ENCODE measurements at regions not wholly inside any gene's neighbourhood (a gene's known extent, or its start where the extent isn't known, plus 50 kb on each side); places are given as distances from the start of the nearest gene placed in this dataset.
"Not testable (repeated sequence)": the region's sequence is repeated elsewhere in the genome, so short reads cannot be mapped to it uniquely, and the experiment has no call there.

GRCh38 chr3:22691856-22692628 lies 511.1 kb upstream of the UBE2E2 start:
- intact Hi-C loops (cut with micrococcal nuclease) = no loop called here
- no peak overlapping the region for H3K27ac ChIP-seq (ENCODE audit: low read depth, low read length)
- Mint-ChIP-seq H3K4me3 (no peak overlapping the region), H3K36me3 (no peaks in the 10 kb centered on the region), H3K27ac (no peak overlapping the region), H3K27me3 (no peaks in the 10 kb centered on the region), H3K4me1 (no peaks in the 10 kb centered on the region), H3K9me3 (peaks cover 2 to 11% (median 3%) of the 10 kb centered on the region in 8 donors)
- no peaks in the 10 kb centered on the region for H3K36me3 ChIP-seq (ENCODE audit: insufficient read depth, low read length)
- H3K27me3 ChIP-seq (ENCODE audit: insufficient read depth, low read length) = no peaks in the 10 kb centered on the region
- CTCF ChIA-PET (ENCODE audit: partially characterized antibody) = no interaction called here
- no peak overlapping the region for H3K4me3 ChIP-seq (ENCODE audit: low read length in 2 of 2)
- no peaks in the 10 kb centered on the region for H3K4me1 ChIP-seq (ENCODE audit: insufficient read depth, low read length)
- no peaks in the 10 kb centered on the region for H3K9me3 ChIP-seq (ENCODE audit: control insufficient read depth in 1 of 2, low read length in 2 of 2)
- POLR2A ChIA-PET (ENCODE audit: partially characterized antibody) = no interaction called here
- no peak for DNase-seq

- CTCF ChIA-PET (ENCODE audit: partially characterized antibody) = no interaction called here
- Histone ChIP-seq H3K27ac (ENCODE audit: low read depth, low read length) (no peak overlapping the region), H3K4me3 (ENCODE audit: low read length in 2 of 2) (no peak overlapping the region), H3K4me1 (ENCODE audit: insufficient read depth, low read length) (no peaks in the 10 kb centered on the region), H3K36me3 (ENCODE audit: insufficient read depth, low read length) (no peaks in the 10 kb centered on the region), H3K27me3 (ENCODE audit: insufficient read depth, low read length) (no peaks in the 10 kb centered on the region), H3K9me3 (ENCODE audit: control insufficient read depth in 1 of 2, low read length in 2 of 2) (no peaks in the 10 kb centered on the region)
- no peak for DNase-seq
- Mint-ChIP-seq H3K27ac (no peak overlapping the region), H3K9me3 (peaks cover 1 to 11% (median 4%) of the 10 kb centered on the region in 8 donors), H3K4me1 (no peaks in the 10 kb centered on the region), H3K36me3 (no peaks in the 10 kb centered on the region), H3K4me3 (no peak overlapping the region), H3K27me3 (no peaks in the 10 kb centered on the region)
- POLR2A ChIA-PET (ENCODE audit: partially characterized antibody) = no interaction called here
- intact Hi-C loops (cut with micrococcal nuclease) = no loop called here
Observed at GRCh38 chr3:22700876-22701275, 502.3 kb upstream of the UBE2E2 start.

DNA sequence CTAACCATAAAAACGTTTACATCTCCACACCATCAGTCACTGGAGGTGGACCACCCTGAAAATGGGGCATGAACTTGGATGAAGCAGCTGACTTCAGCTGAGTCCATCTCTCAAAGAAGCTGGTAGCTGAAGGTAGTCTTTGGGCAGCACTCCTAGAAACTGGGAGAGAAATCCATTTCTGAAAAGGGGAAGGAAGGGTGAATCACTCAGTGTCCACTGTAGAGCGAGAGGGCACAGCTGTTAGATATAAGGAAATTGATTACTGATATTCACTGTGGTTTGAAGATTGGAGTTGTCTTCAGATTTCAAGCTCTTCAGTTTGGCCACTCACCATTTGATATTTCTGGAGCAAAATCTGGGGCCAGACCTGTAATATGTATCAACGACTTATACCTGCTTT lies 499.0 kb upstream of the UBE2E2 start:
- Histone ChIP-seq H3K27ac (ENCODE audit: low read depth, low read length) (no peak overlapping the region), H3K9me3 (ENCODE audit: control insufficient read depth in 1 of 2, low read length in 2 of 2) (no peaks in the 10 kb centered on the region), H3K4me3 (ENCODE audit: low read length in 2 of 2) (no peak overlapping the region), H3K4me1 (ENCODE audit: insufficient read depth, low read length) (no peaks in the 10 kb centered on the region), H3K36me3 (ENCODE audit: insufficient read depth, low read length) (no peaks in the 10 kb centered on the region), H3K27me3 (ENCODE audit: insufficient read depth, low read length) (no peaks in the 10 kb centered on the region)
- peaks cover 3 to 19% (median 8%) of the 10 kb centered on the region in 8 donors for H3K9me3 Mint-ChIP-seq
- no peaks in the 10 kb centered on the region for H3K36me3 Mint-ChIP-seq
- ChIA-PET CTCF (ENCODE audit: partially characterized antibody) (no interaction called here), POLR2A (ENCODE audit: partially characterized antibody) (no interaction called here)
- intact Hi-C loops (cut with micrococcal nuclease) = no loop called here
- no peaks in the 10 kb centered on the region for H3K27me3 Mint-ChIP-seq
- no peak overlapping the region for H3K27ac Mint-ChIP-seq
- H3K4me1 Mint-ChIP-seq = no peaks in the 10 kb centered on the region
- H3K4me3 Mint-ChIP-seq = no peak overlapping the region
- DNase-seq = no peak

- POLR2A ChIA-PET (ENCODE audit: partially characterized antibody) = no interaction called here
- intact Hi-C loops (cut with micrococcal nuclease) = no loop called here
- Histone ChIP-seq H3K27me3 (ENCODE audit: insufficient read depth, low read length) (no peaks in the 10 kb centered on the region), H3K36me3 (ENCODE audit: insufficient read depth, low read length) (no peaks in the 10 kb centered on the region), H3K27ac (ENCODE audit: low read depth, low read length) (no peak overlapping the region), H3K4me3 (ENCODE audit: low read length in 2 of 2) (no peak overlapping the region), H3K4me1 (ENCODE audit: insufficient read depth, low read length) (no peaks in the 10 kb centered on the region), H3K9me3 (ENCODE audit: control insufficient read depth in 1 of 2, low read length in 2 of 2) (no peaks in the 10 kb centered on the region)
- H3K27ac Mint-ChIP-seq = no peak overlapping the region
- CTCF ChIA-PET (ENCODE audit: partially characterized antibody) = no interaction called here
- H3K27me3 Mint-ChIP-seq = no peaks in the 10 kb centered on the region
- DNase-seq = no peak
- H3K36me3 Mint-ChIP-seq = no peaks in the 10 kb centered on the region
- H3K4me3 Mint-ChIP-seq = no peak overlapping the region
- H3K9me3 Mint-ChIP-seq = peaks cover 4 to 25% (median 10%) of the 10 kb centered on the region in 8 donors
- H3K4me1 Mint-ChIP-seq = no peaks in the 10 kb centered on the region
Observed at GRCh38 chr3:22704571-22705354, 498.4 kb upstream of the UBE2E2 start.

- CTCF ChIA-PET (ENCODE audit: partially characterized antibody) = not testable (repeated sequence)
Observed at GRCh38 chr3:22706922-22707321, 496.2 kb upstream of the UBE2E2 start.

DNA sequence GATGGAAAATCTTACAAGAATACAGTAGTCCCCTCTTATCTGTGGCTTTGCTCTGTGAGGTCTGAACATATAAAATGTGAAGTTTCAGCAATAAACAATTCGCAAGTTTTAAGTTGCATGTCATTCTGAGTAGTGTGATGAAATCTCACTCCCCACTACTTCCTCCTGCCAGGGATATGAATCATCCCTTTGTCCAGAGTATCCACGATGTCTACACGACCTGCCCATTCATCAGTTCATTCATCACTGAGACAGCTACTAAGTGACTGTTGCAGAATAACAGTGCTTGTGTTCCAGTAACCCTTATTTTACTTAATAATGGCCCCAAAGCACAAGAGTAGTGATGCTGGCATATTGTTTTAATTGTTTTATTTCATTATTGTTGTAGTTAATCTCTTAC lies 489.2 kb upstream of the UBE2E2 start:
- no peak for DNase-seq
- no peak overlapping the region for H3K27ac ChIP-seq (ENCODE audit: low read depth, low read length)
- ChIA-PET CTCF (ENCODE audit: partially characterized antibody) (interaction anchor here (1.3 kb wide), 1 partner anchor 10 kb away, joined by 3 read pairs; no protein-coding TSS in a partner anchor), POLR2A (ENCODE audit: partially characterized antibody) (no interaction called here)
- H3K36me3 ChIP-seq (ENCODE audit: insufficient read depth, low read length) = no peaks in the 10 kb centered on the region
- no peaks in the 10 kb centered on the region for H3K27me3 Mint-ChIP-seq
- intact Hi-C loops (cut with micrococcal nuclease) = no loop called here
- no peaks in the 10 kb centered on the region for H3K4me1 Mint-ChIP-seq
- no peaks in the 10 kb centered on the region for H3K36me3 Mint-ChIP-seq
- no peaks in the 10 kb centered on the region for H3K9me3 ChIP-seq (ENCODE audit: control insufficient read depth in 1 of 2, low read length in 2 of 2)
- no peaks in the 10 kb centered on the region for H3K27me3 ChIP-seq (ENCODE audit: insufficient read depth, low read length)
- no peak overlapping the region for H3K27ac Mint-ChIP-seq
- H3K4me3 ChIP-seq (ENCODE audit: low read length in 2 of 2) = no peak overlapping the region
- no peaks in the 10 kb centered on the region for H3K4me1 ChIP-seq (ENCODE audit: insufficient read depth, low read length)
- H3K9me3 Mint-ChIP-seq = peaks cover 6 to 30% (median 15%) of the 10 kb centered on the region in 8 donors
- no peak overlapping the region for H3K4me3 Mint-ChIP-seq

More at GRCh38 chr3:22706922-22707321, 496.2 kb upstream of the UBE2E2 start:
- H3K36me3 ChIP-seq (ENCODE audit: insufficient read depth, low read length); POLR2A ChIA-PET (ENCODE audit: partially characterized antibody); H3K27ac ChIP-seq (ENCODE audit: low read depth, low read length); intact Hi-C loops (cut with micrococcal nuclease); H3K27me3 Mint-ChIP-seq; H3K27me3 ChIP-seq (ENCODE audit: insufficient read depth, low read length); H3K4me1 ChIP-seq (ENCODE audit: insufficient read depth, low read length); H3K27ac Mint-ChIP-seq; H3K4me1 Mint-ChIP-seq; H3K36me3 Mint-ChIP-seq; H3K9me3 ChIP-seq (ENCODE audit: control insufficient read depth in 1 of 2, low read length in 2 of 2); H3K4me3 ChIP-seq (ENCODE audit: low read length in 2 of 2); H3K4me3 Mint-ChIP-seq: not testable (repeated sequence)
- DNase-seq = peak in 1 of 5 donors; percentile 16
- H3K9me3 Mint-ChIP-seq = peaks cover 3 to 39% (median 13%) of the 10 kb centered on the region in 8 donors

DNA sequence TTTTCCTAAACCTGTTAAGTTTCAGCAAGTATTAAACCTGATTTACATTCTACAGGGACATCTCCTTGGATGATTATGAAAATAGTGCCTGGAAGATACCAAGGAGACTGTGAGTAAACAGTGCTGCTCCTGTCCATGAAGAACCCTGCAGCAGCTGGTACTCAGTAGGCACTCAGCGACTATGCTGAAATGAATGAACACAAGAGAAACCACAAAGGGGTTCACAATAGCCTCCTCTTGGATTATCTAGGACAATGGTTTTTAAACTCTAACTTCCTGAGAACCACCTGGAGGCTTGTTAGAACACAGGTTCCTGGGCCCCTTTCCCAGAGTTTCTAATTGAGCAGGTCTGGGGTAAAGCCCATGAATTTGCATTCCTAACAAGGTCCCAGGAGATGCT lies 488.4 kb upstream of the UBE2E2 start:
- Mint-ChIP-seq H3K4me3 (no peak overlapping the region), H3K27ac (no peak overlapping the region), H3K4me1 (no peaks in the 10 kb centered on the region), H3K27me3 (no peaks in the 10 kb centered on the region), H3K9me3 (peaks cover 6 to 24% (median 11%) of the 10 kb centered on the region in 8 donors), H3K36me3 (no peaks in the 10 kb centered on the region)
- DNase-seq = no peak
- intact Hi-C loops (cut with micrococcal nuclease) = no loop called here
- CTCF ChIA-PET (ENCODE audit: partially characterized antibody) = no interaction called here
- no peaks in the 10 kb centered on the region for H3K4me1 ChIP-seq (ENCODE audit: insufficient read depth, low read length)
- H3K4me3 ChIP-seq (ENCODE audit: low read length in 2 of 2) = no peak overlapping the region
- H3K27ac ChIP-seq (ENCODE audit: low read depth, low read length) = no peak overlapping the region
- POLR2A ChIA-PET (ENCODE audit: partially characterized antibody) = no interaction called here
- no peaks in the 10 kb centered on the region for H3K27me3 ChIP-seq (ENCODE audit: insufficient read depth, low read length)
- no peaks in the 10 kb centered on the region for H3K36me3 ChIP-seq (ENCODE audit: insufficient read depth, low read length)
- H3K9me3 ChIP-seq (ENCODE audit: control insufficient read depth in 1 of 2, low read length in 2 of 2) = no peaks in the 10 kb centered on the region
